ENCODE measurements at regions not wholly inside any gene's neighbourhood (a gene's known extent, or its start where the extent isn't known, plus 50 kb on each side); places are given as distances from the start of the nearest gene placed in this dataset.

DNA sequence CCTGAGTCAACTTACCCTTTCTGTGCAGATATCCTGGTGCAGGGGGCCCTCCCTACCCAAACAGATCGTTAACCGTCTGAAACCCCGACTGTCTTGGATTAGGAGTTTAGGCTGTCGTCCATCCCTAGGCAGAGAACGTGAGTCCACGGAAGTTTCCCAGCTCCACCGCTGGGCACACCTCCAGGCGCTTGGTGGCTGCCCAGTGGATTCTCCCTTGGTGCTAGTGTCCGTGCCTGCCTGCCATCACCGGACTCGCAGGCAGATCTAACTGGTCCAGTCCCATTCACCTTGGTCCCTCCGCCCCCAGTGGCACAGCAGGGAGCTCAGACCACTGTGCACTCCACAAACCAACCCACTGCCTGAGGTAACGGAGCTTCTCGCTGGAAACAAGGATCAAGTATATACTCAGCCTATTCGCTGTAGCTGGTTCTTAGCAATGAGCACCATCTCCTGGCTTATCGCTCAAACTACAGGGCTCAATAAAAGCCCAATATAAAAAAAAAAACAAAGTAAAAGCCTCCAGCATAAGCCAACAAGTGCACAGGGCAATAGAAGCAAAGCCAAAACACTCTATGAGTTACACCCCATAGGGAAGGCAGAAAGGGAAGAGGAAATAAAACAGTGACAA lies 79.5 kb upstream of the USP9Y start:
- peak; percentile 70 for TF ChIP-seq CTCF (conservative IDR thresholded peaks at IDR 0.05; ENCODE audit: low read depth, low read length)
- DNase-seq (ENCODE audit: low read depth) = peak; percentile 70
- no peak overlapping the region for H3K4me3 ChIP-seq (ENCODE audit: low read depth, low read length)

DNA sequence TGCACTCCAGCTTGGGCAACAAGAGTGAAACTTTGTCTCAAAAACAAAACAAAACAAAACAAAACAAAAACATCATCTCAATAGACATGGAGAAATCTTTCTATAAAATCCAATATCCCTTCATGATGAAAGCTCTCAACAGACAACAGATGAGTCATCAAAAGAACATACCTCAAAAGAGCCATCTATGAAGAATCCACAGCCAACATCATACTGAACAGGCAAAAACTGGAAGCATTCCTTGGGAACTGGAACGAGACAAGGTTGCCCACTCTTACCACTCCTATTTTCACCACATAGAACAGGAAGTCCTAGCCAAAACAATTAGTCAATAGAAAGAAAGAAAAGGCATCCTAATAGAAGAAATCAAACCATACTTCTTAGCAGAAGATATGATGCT lies 77.8 kb upstream of the USP9Y start:
- H3K4me3 ChIP-seq (ENCODE audit: low read depth, low read length) = no peak overlapping the region
- TF ChIP-seq CTCF (conservative IDR thresholded peaks at IDR 0.05; ENCODE audit: low read depth, low read length) = no peak
- no peak for DNase-seq (ENCODE audit: low read depth)

DNA sequence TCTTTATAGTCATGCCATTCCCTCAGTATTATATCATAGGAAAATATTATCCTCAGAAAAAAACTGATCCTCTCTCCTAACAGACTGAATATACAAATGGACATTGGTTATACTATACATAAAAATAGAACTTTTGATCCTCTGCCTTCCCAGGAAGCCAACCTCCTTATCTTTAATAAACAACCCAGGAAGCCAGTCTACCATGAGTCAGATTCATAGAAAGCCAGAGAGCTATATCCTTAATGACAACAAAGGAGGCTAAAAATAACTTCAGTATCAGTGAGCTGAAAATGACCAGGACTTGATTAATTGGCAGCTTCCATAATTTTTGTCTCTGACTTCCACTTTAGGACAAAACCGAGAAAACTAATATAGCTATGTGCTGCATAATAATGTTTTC lies 58.0 kb upstream of the USP9Y start:
- H3K4me3 ChIP-seq (ENCODE audit: low read depth, low read length) = no peak overlapping the region
- TF ChIP-seq CTCF (conservative IDR thresholded peaks at IDR 0.05; ENCODE audit: low read depth, low read length) = no peak
- peak; percentile 42 for DNase-seq (ENCODE audit: low read depth)

GRCh38 chrY:12643693-12644348 lies 57.2 kb upstream of the USP9Y start:
- no peak overlapping the region for H3K4me3 ChIP-seq (ENCODE audit: low read depth, low read length)
- DNase-seq (ENCODE audit: low read depth) = no peak
- no peak for TF ChIP-seq CTCF (conservative IDR thresholded peaks at IDR 0.05; ENCODE audit: low read depth, low read length)

GRCh38 chrY:12651095-12651494 lies 49.9 kb upstream of the USP9Y start:
- H3K4me3 ChIP-seq (ENCODE audit: low read depth, low read length) = no peak overlapping the region
- no peak for TF ChIP-seq CTCF (conservative IDR thresholded peaks at IDR 0.05; ENCODE audit: low read depth, low read length)
- DNase-seq (ENCODE audit: low read depth) = no peak
